ENCODE measurements at regions not wholly inside any gene's neighbourhood (a gene's known extent, or its start where the extent isn't known, plus 50 kb on each side); places are given as distances from the start of the nearest gene placed in this dataset.

DNA sequence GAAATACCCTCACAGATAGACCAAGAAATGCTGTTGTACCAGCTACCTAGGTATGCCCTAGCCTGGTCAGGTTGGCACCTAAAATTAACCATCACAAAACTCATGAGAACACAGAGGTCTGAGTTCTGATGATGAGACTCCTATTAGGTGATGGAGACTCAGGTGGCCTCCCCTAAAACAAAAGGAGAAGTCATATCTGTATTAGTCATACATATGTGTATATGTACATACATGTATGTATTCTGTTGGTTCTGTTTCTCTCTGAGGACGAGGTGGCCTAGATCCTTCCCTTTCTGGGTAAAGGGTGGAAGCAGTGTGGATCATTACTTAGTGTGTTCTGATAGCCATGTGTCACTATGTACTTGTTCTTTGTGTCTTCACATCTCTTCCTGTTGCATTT is 207.2 kb upstream of the PRSS1 start:
- H3K36me3 ChIP-seq = no peaks in the 10 kb centered on the region
- H3K27ac ChIP-seq = no peak overlapping the region
- intact Hi-C loops (cut with DNase I; ENCODE audit: low total_unique reads) = no loop called here
- H3K9me3 ChIP-seq = no peaks in the 10 kb centered on the region
- no peak for DNase-seq (ENCODE audit: low spot score in 2 of 2)
- no peaks in the 10 kb centered on the region for H3K4me1 ChIP-seq
- H3K4me3 ChIP-seq = no peak overlapping the region
- TF ChIP-seq POLR2AphosphoS5 (IDR thresholded peaks at IDR 0.05) = no peak
- TF ChIP-seq, protein P1, sequence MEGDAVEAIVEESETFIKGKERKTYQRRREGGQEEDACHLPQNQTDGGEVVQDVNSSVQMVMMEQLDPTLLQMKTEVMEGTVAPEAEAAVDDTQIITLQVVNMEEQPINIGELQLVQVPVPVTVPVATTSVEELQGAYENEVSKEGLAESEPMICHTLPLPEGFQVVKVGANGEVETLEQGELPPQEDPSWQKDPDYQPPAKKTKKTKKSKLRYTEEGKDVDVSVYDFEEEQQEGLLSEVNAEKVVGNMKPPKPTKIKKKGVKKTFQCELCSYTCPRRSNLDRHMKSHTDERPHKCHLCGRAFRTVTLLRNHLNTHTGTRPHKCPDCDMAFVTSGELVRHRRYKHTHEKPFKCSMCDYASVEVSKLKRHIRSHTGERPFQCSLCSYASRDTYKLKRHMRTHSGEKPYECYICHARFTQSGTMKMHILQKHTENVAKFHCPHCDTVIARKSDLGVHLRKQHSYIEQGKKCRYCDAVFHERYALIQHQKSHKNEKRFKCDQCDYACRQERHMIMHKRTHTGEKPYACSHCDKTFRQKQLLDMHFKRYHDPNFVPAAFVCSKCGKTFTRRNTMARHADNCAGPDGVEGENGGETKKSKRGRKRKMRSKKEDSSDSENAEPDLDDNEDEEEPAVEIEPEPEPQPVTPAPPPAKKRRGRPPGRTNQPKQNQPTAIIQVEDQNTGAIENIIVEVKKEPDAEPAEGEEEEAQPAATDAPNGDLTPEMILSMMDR (IDR thresholded peaks at IDR 0.05) = no peak
- no peak for TF ChIP-seq POLR2A (IDR thresholded peaks at IDR 0.05)
- H3K27me3 ChIP-seq = no peaks in the 10 kb centered on the region

DNA sequence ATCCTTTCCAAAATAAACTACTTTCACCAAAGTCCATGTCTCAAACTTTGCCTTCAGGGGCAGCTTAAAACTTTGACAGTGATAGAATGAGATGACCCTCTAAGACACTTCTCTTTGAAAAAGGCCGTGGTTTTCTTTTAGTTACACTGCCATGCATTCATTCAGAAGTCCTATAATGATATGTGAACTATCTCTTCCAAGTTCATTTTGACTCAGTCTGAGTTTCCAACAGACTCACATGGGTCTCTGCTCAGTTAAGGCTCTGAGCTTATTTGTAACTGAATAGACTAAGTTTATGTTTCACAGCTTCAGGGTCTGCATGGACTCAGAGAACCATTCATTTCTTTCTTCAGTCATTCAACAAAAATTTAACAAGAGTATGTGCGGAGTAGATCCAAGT is 208.9 kb upstream of the PRSS1 start:
- Histone ChIP-seq H3K36me3 (no peaks in the 10 kb centered on the region), H3K4me3 (no peak overlapping the region), H3K27me3 (no peaks in the 10 kb centered on the region), H3K4me1 (no peaks in the 10 kb centered on the region), H3K9me3 (no peaks in the 10 kb centered on the region), H3K27ac (no peak overlapping the region)
- no peak for DNase-seq (ENCODE audit: low spot score in 2 of 2)
- intact Hi-C loops (cut with DNase I; ENCODE audit: low total_unique reads) = no loop called here
- no peak for TF ChIP-seq POLR2A (IDR thresholded peaks at IDR 0.05)
- TF ChIP-seq, protein P1 (IDR thresholded peaks at IDR 0.05) = no peak
- no peak for TF ChIP-seq POLR2AphosphoS5 (IDR thresholded peaks at IDR 0.05)

GRCh38 chr7:142539901-142540300 is 209.4 kb upstream of the PRSS1 start:
- intact Hi-C loops (cut with DNase I; ENCODE audit: low total_unique reads) = loop anchor here (5.0 kb wide), 1 partner anchor 262 kb away; no protein-coding TSS in a partner anchor
- no peaks in the 10 kb centered on the region for H3K36me3 ChIP-seq
- no peak overlapping the region for H3K27ac ChIP-seq
- no peak for DNase-seq (ENCODE audit: low spot score in 2 of 2)
- TF ChIP-seq POLR2A (IDR thresholded peaks at IDR 0.05) (no peak), POLR2AphosphoS5 (IDR thresholded peaks at IDR 0.05) (no peak)
- TF ChIP-seq, protein P1 (IDR thresholded peaks at IDR 0.05) = no peak
- H3K9me3 ChIP-seq = no peaks in the 10 kb centered on the region
- H3K27me3 ChIP-seq = no peaks in the 10 kb centered on the region
- H3K4me1 ChIP-seq = no peaks in the 10 kb centered on the region
- H3K4me3 ChIP-seq = no peak overlapping the region

GRCh38 chr7:142537760-142538159 is 211.5 kb upstream of the PRSS1 start:
- Histone ChIP-seq H3K9me3 (no peaks in the 10 kb centered on the region), H3K4me3 (no peak overlapping the region), H3K27ac (no peak overlapping the region), H3K36me3 (no peaks in the 10 kb centered on the region), H3K27me3 (no peaks in the 10 kb centered on the region), H3K4me1 (no peaks in the 10 kb centered on the region)
- DNase-seq (ENCODE audit: low spot score in 2 of 2) = no peak
- intact Hi-C loops (cut with DNase I; ENCODE audit: low total_unique reads) = loop anchor here (5.0 kb wide), 1 partner anchor 265 kb away; no protein-coding TSS in a partner anchor
- TF ChIP-seq POLR2AphosphoS5 (IDR thresholded peaks at IDR 0.05) = no peak
- no peak for TF ChIP-seq POLR2A (IDR thresholded peaks at IDR 0.05)
- TF ChIP-seq, protein P1 (IDR thresholded peaks at IDR 0.05) = no peak

- no peaks in the 10 kb centered on the region for H3K27me3 ChIP-seq
- no peak overlapping the region for H3K27ac ChIP-seq
- no peak for TF ChIP-seq POLR2A (IDR thresholded peaks at IDR 0.05)
- TF ChIP-seq, protein P1 (IDR thresholded peaks at IDR 0.05) = peak in 2 of 3 donors; percentile 19 to 32
- no peak for DNase-seq (ENCODE audit: low spot score in 2 of 2)
- H3K9me3 ChIP-seq = no peaks in the 10 kb centered on the region
- H3K36me3 ChIP-seq = no peaks in the 10 kb centered on the region
- intact Hi-C loops (cut with DNase I; ENCODE audit: low total_unique reads) = loop anchor here (5.0 kb wide), 1 partner anchor 267 kb away; no protein-coding TSS in a partner anchor
- H3K4me1 ChIP-seq = no peaks in the 10 kb centered on the region
- H3K4me3 ChIP-seq = no peak overlapping the region
Measured at GRCh38 chr7:142535123-142535779, 214.0 kb upstream of the PRSS1 start.

Measured in breast epithelium (tissue), 4 donors.